NCI-H226 (cell line): ENCODE measurements at regions not wholly inside any gene's neighbourhood (a gene's known extent, or its start where the extent isn't known, plus 50 kb on each side); places are given as distances from the start of the nearest gene placed in this dataset.

ENCODE experiments used
- DNase-seq: peaks from one replicate; pipeline ENCODE4 v3.0.0-alpha.2; 2015

- DNase-seq, result no peak
These were observed 55.4 kb upstream of the RAB11FIP2 start for GRCh38 chr10:118102121-118102520.

- no peak for DNase-seq
These were observed 54.8 kb upstream of the RAB11FIP2 start for GRCh38 chr10:118101501-118101900.
